ENCODE measurements at regions not wholly inside any gene's neighbourhood (a gene's known extent, or its start where the extent isn't known, plus 50 kb on each side); places are given as distances from the start of the nearest gene placed in this dataset.
A peak's percentile ranks its signal among the peaks of the same experiment; 100 is the strongest.
"Not testable (repeated sequence)": the region's sequence is repeated elsewhere in the genome, so short reads cannot be mapped to it uniquely, and the experiment has no call there.

DNA sequence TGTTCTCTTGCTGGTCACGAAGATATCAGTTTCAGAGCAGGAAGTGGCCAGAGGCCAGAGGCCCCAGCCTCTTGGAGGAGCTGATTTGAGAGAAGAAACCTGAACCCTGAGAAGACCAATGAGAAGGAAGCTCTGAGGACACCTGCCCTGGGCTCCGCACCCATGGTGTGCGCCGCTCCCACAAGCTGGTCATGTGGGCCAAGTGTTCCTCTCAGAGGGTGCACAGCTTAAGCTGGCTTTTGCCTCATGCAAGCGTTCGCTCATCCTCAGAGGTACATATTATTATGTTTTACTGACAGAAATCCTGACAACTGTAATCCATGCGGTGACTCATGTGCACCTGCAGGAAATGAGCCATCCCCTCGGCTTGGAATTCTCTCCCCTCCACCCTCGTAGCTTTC, 316.1 kb upstream of the MYT1L start:
- no peak for DNase-seq

DNA sequence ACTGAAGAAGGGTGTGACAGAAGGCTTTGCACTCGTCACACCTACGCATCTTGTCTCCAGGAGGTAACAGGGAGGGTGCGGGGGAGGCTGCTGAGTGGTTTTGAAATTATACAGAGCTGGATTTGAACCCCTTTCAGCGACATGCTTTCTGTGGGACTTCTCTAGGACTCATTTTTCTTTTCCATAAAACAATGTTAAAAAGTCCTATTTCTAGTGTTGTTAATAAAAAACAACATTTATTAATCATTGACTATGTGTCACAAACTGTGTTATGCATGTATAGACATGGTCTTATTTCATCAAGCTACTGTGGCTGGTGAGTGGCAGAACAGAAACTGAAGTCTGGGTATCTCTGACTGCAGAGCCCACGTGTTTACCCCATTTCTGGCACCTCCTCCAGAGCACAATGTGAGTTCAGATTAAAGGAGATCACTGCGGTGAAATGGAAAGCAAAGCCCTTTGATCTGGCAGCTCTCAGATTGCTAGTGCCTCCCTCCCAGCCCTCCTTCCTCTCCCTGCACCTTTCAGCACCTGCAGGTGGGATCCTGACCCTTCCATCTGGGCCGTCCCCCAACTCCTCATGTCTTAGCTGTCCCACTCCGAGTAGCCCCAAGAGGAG, 315.5 kb upstream of the MYT1L start:
- no peak for DNase-seq

DNA sequence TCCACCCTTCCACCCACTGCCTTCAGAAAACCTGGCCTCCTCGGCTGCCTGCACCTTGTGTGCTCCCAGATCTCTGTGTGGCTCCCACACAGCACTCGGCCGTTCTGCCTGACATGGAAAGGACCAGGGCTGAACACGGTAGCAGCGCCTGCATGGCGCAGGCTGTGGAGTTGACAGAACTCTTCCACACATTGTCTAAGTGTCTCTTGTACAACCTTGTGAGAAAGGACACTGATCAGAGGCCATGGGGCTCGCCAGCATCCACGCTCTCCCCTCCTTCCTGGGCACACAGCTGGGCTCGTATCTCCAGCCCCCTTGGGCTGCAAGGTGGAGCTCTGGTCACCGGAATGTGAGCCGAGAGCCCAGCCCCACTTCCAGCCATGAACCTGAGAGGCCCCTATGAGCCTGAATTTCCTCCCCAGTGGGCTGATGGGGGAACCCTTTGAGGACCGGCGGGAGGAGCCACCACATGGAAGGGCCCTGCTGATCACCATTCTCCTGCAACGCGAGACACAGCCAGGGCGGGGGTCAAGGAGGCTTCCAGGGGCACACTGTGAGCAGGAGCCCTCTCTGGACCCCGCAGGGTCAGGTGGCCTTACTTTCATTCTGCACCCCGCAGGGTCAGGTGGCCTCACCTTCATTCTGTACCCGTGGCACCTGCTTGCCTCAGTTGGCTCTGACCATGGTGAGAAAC, 314.2 kb upstream of the MYT1L start:
- no peak for DNase-seq

DNA sequence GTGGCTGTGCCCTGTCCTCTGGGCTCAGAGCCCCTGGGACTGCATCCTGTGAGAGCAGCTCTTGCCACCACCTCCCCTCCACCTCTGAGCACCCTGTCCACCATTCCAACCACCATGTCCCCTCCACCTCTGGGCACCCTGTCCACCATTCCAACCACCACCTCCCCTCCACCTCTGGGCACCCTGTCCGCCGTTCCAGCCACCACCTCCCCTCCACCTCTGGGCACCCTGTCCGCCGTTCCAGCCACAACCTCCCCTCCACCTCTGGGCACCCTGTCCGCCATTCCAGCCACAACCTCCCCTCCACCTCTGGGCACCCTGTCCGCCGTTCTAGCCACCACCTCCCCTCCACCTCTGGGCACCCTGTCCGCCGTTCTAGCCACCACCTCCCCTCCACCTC, 313.7 kb upstream of the MYT1L start:
- not testable (repeated sequence) for DNase-seq

DNA sequence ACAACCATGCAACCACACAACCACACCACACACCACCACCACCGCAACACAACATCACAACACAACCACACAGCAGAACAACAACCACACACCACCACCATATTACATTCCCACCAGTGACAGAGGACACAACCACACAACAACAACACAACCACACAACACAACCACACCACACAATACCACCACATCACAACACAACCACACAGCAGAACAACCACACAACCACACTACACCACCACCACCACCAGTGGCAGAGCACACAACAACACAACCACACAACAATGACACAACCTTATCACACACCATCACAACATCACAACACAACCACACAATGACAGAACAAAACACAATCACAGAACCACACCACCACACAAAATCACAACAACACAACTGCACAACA, 313.0 kb upstream of the MYT1L start:
- DNase-seq: no peak

DNA sequence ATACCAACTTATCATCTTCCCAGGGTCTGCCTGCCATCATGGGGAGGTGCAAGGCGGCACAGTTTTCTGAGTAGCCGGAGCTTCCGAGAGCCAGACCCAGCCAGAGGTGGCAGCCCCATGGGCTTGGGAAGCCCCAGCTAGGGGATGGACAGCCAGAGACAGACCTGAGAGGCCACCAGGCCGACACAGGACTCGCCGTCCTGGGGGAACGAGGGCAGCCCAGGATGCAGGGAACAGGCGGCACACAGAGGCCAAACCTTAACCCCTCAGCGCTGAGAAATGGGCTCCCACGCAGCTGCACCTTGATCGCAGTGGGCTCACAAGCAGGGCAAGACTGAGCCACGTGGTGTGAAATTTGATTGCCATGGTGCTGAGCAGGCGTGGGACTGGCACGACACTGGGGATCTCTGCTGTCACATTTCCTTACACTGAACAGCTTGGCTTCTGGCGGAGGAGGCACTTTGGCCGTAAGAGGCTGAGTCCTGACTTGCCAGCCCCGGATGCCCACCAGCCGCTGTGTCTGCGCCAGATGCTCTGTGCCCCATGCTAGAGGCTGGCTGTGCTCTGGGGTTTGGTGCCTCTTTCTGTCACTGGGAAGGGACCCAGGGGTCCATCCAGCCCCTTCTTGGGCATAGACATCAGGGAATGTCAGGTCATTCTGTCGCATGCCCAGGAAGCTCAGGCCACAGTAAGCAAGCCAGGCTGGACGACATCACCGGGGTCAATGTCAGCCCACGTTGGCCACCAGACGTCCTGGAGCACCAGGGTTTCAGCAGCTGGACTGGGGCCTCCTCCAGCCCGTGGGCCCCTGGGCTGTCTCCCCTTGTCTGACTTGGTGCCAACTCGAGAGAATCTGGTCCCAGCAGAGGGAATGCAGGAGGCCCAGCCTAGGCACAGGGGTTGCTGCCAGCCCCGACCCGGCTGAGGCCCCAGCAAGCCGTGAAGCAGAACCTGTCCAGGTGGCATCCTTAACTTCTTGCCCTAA, 312.1 kb upstream of the MYT1L start:
- DNase-seq: no peak

DNA sequence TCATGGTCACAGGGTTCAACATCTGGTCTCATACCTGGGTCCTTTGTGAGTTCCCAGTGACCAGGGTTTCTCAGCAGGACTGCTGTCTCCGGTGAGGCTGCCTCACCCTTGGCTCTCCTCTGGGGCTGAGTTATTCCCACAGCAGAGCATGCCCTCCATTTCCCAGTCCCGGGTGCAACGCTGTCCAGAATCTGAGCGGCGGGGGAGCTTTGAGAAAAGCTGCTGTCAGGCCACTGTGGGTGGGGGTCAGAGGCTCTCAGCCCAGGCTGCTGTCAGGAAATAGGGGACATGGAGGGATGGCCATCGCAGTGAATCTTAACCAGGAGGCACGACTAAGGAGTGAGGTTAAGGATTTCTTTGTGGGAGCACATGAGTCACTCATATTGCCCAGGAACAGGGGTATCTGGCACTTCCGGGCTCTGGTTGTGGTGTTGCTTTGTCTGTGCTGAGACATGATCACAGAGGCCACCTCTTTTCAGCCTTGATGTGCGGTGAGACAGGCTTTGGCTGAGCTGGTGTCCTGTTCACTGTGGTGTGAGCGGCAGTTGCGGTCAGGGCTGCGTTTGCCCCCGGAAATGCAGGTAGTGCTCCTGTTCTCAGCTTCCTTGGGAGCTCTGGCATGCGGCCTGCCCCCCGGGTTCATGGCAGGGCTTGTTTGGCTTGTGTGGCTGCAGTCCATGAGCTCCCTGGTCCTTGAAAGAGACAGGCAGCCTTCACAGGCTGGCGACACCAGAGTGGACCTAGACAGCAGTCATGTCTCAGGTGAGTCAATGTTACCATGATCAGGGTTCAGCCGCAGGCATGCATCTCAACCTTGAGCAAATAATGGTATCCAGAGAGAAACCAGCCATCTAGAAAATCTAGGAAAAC, 310.7 kb upstream of the MYT1L start:
- DNase-seq: no peak

DNA sequence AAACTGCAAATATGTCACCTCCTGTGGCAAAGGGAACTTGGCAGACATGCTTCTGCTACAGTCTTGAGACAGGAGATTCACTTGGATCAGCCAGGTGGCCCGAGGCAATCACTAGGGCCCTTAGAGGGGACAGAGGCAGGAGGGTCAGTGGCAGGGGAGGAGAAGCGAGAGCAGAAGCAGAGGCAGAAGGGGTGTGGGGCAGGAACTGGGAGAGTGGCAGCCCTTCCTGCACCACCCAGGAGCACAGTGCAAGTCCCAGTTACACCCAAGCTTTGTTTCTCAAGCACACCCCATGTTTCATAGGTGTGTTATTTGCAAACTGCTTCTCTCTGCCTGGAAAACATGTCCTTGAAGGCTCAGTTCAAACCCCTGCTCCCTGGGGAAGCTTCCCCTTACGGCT, 309.7 kb upstream of the MYT1L start:
- DNase-seq: no peak

DNA sequence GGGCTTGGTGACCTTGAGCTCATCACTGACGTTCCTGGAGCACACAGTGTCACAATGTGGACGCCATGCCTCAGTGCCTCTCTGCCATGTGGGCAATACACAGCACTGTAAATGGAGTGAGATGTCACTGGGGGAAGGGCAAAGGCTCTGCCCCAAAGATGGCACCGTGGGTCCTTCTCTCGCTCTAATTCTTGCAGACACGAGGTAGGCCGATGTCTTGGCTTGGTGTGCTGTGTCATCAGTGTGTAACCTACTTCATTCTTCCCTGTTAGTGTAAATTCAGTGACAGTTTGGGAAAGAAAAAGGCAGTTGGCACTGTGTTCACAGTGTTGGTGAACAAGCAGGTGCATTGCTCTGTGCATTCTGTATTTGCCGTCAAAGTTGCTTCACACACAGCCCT, 309.3 kb upstream of the MYT1L start:
- DNase-seq: no peak

DNA sequence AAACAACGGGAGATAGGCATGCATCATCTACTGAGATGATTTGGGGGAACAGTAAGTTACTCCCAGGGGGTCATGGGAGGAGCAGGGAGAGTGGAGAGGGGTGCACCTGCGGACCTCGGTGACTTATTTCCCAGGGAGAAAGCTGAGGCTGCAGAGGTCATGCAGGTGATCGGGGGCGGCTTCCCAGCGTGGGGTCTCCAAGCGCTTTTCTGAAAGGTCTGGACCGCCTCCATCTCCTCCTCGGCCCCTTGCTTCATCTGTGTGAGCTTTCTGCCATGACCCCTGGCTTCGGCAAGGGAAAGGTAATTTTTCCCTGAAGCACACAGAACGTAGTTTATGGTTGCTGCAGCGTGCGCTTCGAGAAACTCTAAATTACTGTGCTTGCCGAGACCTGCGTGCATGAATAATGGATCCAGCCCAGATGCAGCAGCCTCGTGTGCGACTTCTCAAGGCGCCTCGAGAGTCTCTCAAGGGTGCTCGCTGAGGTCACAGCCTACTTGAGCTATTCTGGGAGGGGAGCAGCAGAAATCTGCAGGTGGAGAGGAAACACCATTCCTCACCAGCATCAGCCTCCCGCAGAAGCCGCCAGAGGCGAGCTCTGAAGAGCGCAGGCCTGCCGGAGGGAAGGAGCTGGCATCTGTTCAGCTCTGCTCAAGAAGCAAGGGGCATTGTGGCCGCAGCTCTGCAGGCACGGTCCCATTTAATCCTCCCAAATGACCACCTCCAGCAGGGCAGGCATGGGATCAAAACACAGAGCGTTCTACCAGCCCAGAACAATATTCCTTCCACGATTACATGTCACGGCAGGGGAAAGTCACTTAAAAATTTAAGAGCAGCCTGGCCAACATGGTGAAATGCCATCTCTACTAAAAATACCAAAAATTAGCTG, 308.4 kb upstream of the MYT1L start:
- DNase-seq: no peak

DNA sequence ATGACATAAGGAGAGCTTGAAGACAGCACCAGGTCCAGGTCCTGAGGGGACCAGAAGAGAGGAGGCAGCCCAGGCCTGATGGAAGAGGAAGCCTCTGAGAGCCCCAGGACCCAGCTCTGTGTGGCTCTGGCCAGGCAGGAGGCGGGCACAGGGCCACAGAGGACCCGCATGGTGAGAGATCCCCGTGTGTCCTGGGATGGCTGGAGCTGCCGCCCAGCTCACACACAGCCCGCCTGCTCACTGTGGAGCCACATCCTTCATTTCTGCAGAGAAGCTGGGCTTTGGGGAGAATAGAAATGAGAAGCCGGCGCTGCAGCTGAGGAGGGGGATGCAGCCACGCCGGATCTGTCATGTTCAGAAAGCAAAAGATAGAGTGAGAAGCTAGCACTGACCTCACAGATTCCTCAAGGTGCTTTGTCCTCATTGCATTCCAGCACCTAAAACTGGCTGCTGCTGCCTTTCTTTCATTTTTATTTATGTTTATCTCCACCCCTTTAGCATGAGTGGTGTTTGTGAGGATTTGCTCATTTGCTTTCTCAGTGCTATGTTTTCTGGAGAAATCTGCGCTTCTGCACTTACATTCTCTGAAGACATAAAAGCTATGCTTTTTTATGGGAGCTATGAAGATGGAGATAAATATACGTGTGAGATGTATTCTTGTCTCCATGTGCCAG, 307.6 kb upstream of the MYT1L start:
- no peak for DNase-seq

DNA sequence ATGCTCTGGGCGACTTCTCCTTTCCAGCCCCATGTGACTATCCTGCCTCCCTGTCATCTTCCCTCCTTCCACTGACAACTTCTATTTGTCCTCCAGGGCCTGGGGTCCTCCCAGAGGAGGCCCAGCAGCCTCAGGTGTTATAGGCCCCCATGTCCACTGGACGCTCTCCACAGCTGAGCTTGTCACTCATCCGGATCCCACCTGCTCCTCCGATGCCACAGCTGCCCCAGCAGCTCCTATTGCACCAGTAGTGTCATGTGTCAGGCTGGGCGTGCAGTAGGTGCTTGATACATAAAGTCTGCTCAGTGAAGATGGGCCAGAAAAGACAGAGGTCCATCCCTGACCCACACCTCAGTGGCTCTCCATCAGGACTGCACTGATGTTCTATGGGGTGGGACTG, 305.7 kb upstream of the MYT1L start:
- DNase-seq: no peak

DNA sequence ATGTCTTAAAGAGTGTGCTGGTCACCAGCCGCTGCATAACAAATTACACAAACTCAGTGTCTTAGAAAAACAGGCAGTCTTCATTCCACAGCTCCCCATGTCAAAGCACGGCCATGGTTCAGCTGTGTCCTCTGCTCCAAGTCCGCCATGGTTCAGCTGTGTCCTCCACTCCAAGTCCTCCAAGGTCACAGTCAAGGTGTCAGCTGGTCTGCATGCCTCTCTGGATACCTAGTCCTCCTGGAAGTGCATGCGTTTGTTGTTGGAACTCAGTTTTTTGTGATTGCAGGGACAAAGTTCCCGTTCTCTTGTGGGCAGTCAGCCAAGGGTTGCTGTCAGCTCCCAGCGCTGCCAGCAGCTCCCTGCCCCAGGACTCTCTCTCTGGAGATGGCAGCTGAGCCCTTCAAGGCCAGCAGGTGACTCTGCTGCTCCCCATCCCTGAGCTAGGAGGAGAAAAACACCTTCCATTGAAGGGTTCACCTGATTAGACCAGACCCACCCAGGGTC, 304.0 kb upstream of the MYT1L start:
- no peak for DNase-seq

DNA sequence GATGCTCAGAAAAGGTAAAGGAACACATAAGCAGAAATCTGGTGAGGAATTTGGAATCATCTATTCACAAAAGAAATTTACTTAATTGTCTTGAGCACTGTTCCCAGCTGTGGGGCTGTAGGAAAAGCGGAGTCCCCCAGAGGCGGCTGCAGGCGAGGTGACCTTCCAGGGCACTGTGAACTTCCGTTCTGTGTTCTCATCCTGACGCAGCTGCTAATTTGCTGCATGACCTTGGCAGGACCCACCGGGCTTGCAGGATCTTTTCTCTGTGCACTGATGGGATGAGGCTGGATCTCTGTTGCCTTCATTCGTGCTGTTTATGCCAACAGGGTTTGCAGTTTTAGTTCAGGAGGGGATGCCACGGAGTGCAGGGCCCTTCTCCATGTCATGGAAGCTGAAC, 301.9 kb upstream of the MYT1L start:
- DNase-seq: no peak

DNA sequence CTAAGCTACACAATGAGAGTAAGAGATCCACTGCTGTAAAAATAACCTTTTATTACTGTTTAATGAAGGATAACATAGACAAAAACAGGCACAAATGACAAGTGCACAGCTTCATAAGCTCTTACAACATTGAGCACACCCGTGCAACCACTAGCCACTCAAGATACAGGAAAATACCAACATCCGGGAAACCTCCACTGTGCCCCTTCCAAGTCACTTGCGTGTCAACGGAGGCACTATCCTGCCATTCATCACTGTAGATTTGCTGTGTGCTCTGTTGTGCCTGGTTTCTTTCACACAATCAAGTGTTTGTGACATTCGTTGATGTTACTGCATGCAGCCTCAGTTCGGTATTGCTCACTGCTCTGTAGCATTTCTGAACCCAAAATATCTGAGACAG, 292.9 kb upstream of the MYT1L start:
- DNase-seq: no peak

DNA sequence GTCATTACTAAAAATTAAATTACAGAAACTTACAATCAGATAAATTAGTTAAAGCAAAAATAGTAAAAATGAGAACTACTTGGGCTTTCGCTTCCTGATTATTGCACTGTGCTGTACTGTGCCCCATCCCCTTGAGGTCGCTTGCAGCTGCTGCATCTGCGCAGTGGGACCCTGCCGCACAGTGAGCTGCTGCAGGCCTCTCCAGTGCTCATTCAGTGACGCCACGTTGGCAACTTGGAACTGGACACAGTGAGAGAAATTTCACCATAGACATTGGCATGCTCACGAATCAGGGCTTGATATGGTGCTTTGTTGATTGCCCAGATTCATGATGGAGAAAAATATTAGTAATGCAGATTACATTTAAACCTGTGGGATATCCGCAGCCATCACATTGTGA, 290.8 kb upstream of the MYT1L start:
- no peak for DNase-seq

DNA sequence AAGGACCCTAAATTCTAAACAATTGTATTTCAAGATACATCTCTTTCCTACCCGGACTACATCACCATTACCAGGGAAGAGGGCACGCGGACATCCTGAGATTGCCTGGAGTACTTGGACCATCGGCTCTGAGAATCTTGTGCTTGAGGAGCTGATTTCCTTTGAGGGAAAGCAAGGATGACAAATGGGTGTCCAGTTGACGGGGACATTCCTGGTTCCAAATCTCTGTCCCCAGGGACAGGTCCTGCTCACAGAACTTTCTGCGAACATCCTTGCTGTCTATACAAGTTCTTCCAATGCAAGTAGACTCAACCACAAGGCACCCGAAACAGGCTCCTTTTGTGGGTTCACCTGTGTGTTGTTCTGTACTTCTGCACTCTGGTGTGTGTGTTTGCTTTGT, 289.5 kb upstream of the MYT1L start:
- DNase-seq: no peak

DNA sequence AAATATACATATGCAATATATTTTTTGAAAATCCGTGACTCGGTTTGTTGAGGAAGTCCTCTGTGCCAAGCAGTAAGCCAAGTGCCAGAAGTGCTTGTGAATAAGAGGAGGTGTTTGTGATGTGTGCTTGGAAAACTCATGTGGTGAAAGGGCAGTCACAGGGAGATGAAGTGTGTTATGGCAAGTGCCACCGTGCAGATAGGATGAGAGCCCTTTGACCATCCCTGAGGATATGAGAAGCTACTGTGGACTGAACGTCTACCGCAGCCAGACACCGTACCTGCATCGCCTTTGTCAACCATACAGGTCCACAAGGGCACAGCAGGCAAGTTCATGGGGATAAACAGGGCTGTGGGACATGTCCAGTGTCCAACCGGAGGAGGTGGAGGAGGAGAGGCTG, 288.9 kb upstream of the MYT1L start:
- DNase-seq: no peak

DNA sequence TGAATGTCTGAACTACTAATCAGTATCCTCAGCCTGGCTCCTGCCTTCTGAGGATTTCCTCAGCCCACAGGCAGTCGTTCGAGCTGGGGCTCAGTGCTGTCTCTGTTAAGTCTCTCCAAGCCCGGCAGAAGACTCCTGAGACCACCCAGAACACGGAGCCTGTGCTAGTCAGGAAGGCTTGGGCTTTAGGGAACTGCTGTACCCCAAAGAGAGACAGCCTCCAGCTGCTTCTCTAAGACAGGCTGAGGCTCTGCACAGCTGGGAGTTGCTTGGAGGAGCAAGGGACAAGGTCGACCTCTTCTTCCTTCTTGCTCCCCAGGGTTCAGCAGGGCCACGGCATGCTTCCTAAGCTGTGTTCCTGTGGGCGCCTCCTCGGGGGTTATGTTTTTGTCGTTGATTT, 283.4 kb upstream of the MYT1L start:
- DNase-seq: no peak

DNA sequence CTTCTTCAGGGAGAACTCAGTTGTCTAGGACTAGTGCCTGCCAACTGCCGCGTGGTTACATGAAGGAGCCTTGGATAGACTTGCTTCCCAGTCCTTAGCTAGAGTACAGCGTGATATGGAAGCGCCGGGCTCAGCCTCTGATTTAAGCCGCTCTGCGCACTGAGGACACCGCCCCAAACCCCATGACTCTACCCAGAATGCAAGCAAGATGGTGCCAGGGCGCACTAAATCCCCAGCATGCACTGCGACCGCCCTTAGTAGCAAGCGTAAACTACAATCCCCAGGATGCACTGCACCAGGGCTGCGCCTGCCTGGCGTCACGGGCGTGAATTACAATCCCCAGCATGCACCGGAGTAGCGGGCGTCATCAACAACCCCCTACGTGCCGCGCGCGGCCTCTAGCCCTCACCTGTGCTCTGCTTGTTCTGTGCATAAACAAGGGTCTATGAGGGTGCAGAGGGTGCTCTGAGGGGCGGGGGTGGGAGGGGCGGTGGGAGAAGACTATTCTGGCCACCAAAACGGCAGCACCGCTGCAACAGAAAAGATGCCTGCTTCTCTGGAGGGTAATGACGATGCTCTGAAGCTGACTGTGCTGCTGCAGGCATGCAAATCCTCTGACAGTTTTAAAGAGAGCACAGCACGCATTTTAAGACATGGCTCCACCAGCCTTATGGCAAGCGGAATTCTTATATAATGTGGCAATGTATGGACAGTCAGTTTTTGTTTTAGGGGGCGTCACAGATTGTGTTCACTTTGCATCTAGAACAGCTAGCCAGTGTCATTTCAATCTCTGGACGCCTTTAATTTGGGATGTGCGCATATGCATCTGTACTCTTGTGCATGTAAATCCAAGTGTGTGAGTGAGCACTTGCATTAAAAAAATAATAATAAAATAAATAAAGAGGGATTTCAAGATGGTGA, 282.5 kb upstream of the MYT1L start:
- peak; percentile 74 for DNase-seq
